ENCODE measurements at regions not wholly inside any gene's neighbourhood (a gene's known extent, or its start where the extent isn't known, plus 50 kb on each side); places are given as distances from the start of the nearest gene placed in this dataset.

- TF ChIP-seq, protein P1, sequence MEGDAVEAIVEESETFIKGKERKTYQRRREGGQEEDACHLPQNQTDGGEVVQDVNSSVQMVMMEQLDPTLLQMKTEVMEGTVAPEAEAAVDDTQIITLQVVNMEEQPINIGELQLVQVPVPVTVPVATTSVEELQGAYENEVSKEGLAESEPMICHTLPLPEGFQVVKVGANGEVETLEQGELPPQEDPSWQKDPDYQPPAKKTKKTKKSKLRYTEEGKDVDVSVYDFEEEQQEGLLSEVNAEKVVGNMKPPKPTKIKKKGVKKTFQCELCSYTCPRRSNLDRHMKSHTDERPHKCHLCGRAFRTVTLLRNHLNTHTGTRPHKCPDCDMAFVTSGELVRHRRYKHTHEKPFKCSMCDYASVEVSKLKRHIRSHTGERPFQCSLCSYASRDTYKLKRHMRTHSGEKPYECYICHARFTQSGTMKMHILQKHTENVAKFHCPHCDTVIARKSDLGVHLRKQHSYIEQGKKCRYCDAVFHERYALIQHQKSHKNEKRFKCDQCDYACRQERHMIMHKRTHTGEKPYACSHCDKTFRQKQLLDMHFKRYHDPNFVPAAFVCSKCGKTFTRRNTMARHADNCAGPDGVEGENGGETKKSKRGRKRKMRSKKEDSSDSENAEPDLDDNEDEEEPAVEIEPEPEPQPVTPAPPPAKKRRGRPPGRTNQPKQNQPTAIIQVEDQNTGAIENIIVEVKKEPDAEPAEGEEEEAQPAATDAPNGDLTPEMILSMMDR (conservative IDR thresholded peaks at IDR 0.05) = no peak
- no peak for TF ChIP-seq ZFX (IDR thresholded peaks at IDR 0.05)
Measured at GRCh38 chr4:120316416-120316815, 249.8 kb upstream of the MAD2L1 start.
